ENCODE measurements at regions not wholly inside any gene's neighbourhood (a gene's known extent, or its start where the extent isn't known, plus 50 kb on each side); places are given as distances from the start of the nearest gene placed in this dataset.

DNA sequence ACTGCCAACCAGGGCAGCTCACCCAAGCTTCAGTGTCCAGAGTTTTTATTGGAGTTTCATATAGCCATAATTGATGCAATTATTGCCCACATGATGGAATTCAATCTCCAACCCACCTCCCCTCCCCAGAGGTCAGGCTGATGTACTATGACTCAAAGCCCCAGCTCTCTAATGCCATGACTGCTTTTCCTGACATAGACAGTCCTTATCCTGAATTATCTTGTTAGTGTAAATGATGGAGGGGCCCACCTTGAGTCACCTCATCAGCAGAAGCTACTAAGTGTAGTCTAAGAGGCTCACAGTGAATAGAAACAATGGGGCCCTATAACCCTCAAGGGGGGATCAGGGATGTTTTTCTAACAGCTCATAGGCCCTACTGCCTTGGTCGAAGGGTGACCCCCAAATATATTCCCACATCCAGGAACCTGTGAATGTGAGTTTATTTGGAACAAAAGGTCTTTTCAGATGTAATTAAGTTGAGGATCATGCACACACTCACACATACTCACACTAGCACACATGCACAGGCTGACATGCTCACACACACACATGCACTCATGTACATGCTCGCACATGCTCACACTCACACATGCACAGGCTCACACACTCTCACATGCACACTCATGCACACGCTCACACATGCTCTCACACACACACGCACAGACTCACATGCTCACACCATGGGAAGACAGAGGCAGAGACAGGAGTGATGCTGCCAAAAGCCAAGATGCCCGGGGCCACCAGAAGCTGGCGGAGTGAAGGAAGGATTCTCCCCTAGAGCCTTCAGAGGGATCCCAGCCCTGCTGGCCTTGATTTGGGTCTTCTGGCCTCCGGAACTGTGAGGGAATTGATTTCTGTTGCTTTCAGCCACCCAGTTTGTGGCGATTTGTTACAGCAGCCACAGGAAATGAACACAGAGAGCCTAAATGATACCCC is 131.2 kb upstream of the SMAD3 start:
- no peak for DNase-seq

- DNase-seq, result no peak
Measured at GRCh38 chr15:66934868-66935520, 130.4 kb upstream of the SMAD3 start.

- no peak for DNase-seq
Measured at GRCh38 chr15:66935688-66936087, 129.7 kb upstream of the SMAD3 start.

DNA sequence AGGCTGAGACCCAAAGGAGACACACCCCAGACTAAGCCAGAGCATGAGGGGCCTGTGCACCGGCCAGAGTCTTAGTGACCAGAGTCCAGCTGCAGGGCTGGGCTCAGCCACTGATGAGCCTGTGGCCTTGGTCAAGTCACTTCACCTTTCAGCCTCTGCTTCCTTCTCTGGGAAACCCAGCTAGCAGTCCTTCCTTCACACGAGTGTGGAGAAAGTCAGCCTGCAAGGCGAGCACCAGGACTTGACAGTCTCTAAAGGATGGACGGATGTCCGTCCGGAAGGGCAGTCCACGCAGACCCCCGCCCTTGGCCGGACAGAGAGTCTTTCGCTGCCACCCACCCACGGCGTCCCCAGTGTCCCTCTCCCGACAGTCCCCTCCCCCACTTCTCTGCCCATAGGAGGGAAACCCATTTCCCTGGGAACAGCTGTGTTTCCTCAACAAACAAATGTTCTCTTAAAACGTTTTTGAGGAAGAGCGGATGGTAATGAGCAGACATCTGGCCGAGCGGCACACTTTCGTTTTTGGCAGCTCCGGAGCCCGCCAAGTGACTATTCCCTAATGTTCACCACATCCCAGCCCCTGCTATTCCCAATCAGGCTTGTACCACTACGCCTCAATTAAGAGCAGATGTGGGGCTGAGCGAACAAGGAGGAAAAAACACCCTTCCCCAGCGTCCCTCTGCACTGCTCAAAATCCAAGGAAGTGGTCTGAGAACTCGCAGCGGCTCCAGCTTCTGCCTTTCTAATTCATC is 129.1 kb upstream of the SMAD3 start:
- DNase-seq, result no peak

- DNase-seq, result no peak
Measured at GRCh38 chr15:66936861-66937582, 128.4 kb upstream of the SMAD3 start.

- DNase-seq, result no peak
Measured at GRCh38 chr15:66937588-66937987, 127.8 kb upstream of the SMAD3 start.

GRCh38 chr15:66938114-66938830 is 127.1 kb upstream of the SMAD3 start:
- DNase-seq, result no peak

- DNase-seq, result no peak
Measured at GRCh38 chr15:66939016-66939415, 126.4 kb upstream of the SMAD3 start.

DNA sequence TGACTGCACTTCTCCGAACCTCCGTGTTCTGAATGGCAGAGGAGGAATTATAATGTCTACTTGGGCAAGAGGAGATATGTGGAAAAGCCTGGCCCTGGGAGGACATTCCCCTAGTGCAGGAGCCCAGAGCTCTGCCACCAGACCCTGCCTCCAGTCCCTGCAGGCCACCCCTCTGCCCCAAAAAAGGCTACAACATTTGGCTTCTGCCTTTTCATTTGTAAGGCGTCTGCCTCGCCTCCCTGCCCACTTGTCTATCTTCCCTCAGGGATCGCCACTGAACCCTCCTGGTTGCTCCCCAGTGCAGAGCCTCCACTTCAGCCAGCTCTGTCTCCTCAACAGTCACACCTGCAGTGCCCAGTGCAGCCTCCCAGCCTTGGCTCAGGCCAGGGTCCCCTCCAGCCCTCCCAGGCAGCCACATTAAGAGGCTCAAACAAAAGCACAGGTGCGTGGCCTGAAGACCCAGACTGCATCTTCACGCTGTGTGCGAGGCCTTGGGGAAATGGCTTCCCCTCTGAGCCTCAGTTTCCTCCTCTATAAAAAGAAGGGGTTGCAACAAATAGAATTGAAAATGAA is 125.9 kb upstream of the SMAD3 start:
- DNase-seq, result no peak

- no peak for DNase-seq
Measured at GRCh38 chr15:66940368-66940767, 125.0 kb upstream of the SMAD3 start.

- no peak for DNase-seq
Measured at GRCh38 chr15:66941108-66941711, 124.2 kb upstream of the SMAD3 start.

- no peak for DNase-seq
Measured at GRCh38 chr15:66941791-66942190, 123.6 kb upstream of the SMAD3 start.

- no peak for DNase-seq
Measured at GRCh38 chr15:66942649-66943390, 122.6 kb upstream of the SMAD3 start.

- no peak for DNase-seq
Measured at GRCh38 chr15:66943456-66944095, 121.8 kb upstream of the SMAD3 start.

- DNase-seq, result no peak
Measured at GRCh38 chr15:66944121-66944520, 121.3 kb upstream of the SMAD3 start.

- no peak for DNase-seq
Measured at GRCh38 chr15:66945286-66945685, 120.1 kb upstream of the SMAD3 start.

DNA sequence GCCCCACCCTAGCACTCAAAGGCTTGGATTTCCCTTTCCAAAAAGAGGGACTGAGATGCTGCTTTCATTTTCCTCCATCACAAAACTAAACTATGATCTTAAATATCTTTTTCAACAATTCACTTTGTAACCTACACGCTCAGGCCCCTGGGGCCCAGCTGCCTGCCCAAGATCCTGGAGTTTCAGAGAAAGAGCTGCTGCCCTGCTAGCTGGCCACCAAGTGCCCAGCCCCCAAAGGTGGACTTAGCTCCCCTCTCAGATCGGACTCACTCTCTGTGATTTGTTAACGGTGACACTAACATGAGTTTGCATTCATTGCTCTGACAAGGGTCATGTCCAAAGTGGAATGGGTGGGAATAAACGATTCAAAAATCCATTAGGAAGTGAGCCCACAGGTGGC is 119.6 kb upstream of the SMAD3 start:
- DNase-seq, result no peak

GRCh38 chr15:66946578-66947164 is 118.7 kb upstream of the SMAD3 start:
- peak; percentile 19 to 21 for DNase-seq

DNA sequence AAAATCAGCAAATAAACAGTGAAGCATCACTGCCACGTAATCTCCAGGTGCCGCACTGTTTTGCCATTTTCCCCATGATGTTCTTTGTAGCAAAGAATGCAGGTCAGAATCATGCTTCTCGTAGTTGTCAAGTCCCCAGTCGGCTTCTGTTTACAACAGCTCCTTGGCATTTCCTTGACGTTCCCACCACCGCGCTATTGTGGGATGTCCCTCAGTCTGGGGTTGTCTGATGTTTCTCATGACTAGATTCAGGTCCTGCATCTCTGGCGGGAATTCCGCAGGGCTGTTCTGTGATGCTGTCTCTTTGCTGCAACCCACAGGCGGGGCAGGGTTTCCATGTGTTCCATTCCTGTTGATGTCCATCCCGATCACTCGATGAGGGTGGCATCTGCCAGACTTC is 117.9 kb upstream of the SMAD3 start:
- no peak for DNase-seq

DNA sequence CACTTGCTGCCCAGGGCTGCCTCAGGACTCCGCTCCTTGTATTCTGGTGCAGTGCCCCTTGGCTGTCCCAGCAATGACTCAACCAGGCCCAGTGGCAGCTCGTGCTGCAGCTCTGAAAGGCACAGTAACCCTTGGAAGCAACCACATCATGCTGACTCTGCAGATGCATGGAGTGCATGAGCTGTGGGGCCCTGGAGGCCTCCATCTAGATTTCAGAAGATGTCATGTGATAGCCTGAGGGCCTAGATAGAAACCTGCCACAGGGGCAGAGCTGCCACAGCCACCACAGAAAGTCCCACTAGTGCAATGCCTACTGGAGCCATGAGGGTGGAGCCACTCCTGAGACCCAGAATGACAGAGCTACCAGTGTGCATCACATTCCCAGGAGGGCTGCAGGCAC is 117.1 kb upstream of the SMAD3 start:
- DNase-seq, result no peak
